H1 (cell line): ENCODE measurements at regions not wholly inside any gene's neighbourhood (a gene's known extent, or its start where the extent isn't known, plus 50 kb on each side); places are given as distances from the start of the nearest gene placed in this dataset.

Experiments used
- CTCF ChIA-PET: fragments of 300-600 bp; sonication (Branson Sonifier 250); formaldehyde crosslinking; loops from one replicate; lab custom pipeline; 2021; ENCODE audit not compliant: partially characterized antibody; lab: Charles Lee
- POLR2A ChIA-PET: fragments of 300-600 bp; sonication (Branson Sonifier 250); formaldehyde crosslinking; loops from one replicate; lab custom pipeline; 2021; ENCODE audit warnings: inconsistent platforms; ENCODE audit not compliant: partially characterized antibody; lab: Charles Lee
- DNase-seq, 2 experiments: peaks; one replicate each; pipeline versions ENCODE4 v3.0.0 to v3.0.0-alpha.2; 2010 to 2022; ENCODE audit warnings: low spot score in 2 of 2, low read depth in 1 of 2, mixed read lengths in 1 of 2
- FAIRE-seq: peaks from 2 replicates; lab custom pipeline; 2011; peaks lifted over from hg19 to GRCh38; lab: Jason Lieb, UNC
- H2AFZ ChIP-seq: 2 replicates; pipeline ENCODE4 v1.8.1; 2012; ENCODE audit warnings: low read length, inconsistent platforms
- H2AK5ac ChIP-seq: 2 replicates; pipeline ENCODE4 v1.6.1; 2013; ENCODE audit warnings: low read depth, low read length
- H2BK120ac ChIP-seq: replicated peaks from 2 replicates; pipeline ENCODE3; 2013; ENCODE audit warnings: low read depth, low read length, inconsistent platforms
- H2BK12ac ChIP-seq: 2 replicates; pipeline ENCODE4 v1.6.1; 2013; ENCODE audit warnings: low read depth, low read length
- H2BK15ac ChIP-seq: 2 replicates; pipeline ENCODE4 v1.6.1; 2013; ENCODE audit warnings: low read length
- H2BK20ac ChIP-seq: 2 replicates; pipeline ENCODE4 v1.6.1; 2013; ENCODE audit warnings: low read length
- H2BK5ac ChIP-seq: 2 replicates; pipeline ENCODE4 v1.6.1; 2013; ENCODE audit warnings: low read depth, low read length
- H3K14ac ChIP-seq: 2 replicates; pipeline ENCODE4 v1.6.1; 2013; ENCODE audit warnings: inconsistent platforms; ENCODE audit not compliant: insufficient read length
- H3K18ac ChIP-seq: 2 replicates; pipeline ENCODE4 v1.6.1; 2013; ENCODE audit warnings: low read length; ENCODE audit errors: extremely low read depth
- H3K23ac ChIP-seq: 2 replicates; pipeline ENCODE4 v1.6.1; 2013; ENCODE audit warnings: inconsistent platforms; ENCODE audit not compliant: insufficient read length
- H3K23me2 ChIP-seq: 2 replicates; pipeline ENCODE4 v1.6.1; 2013; ENCODE audit warnings: low read depth, low read length
- H3K27ac ChIP-seq: 2 replicates; pipeline ENCODE4 v1.6.1; 2011; ENCODE audit warnings: low read depth, low read length, inconsistent platforms
- H3K27me3 ChIP-seq, 4 experiments: replicated peaks in 1 of 4; 1 replicate in 1 of 4; 2 replicates in 3 of 4; pipeline versions ENCODE4 v1.6.1 to v1.8.1; 2011 to 2013; ENCODE audit warnings: low read length in 3 of 4, mild to moderate bottlenecking in 3 of 4, inconsistent platforms in 2 of 4, mixed read lengths in 2 of 4, moderate library complexity in 1 of 4; ENCODE audit not compliant: control insufficient read depth in 3 of 4, insufficient read depth in 3 of 4; ENCODE audit errors: extremely low read depth in 1 of 4
- H3K36me3 ChIP-seq, 4 experiments: 2 replicates each; pipeline versions ENCODE4 v1.6.1 to v1.8.1; 2011 to 2013; ENCODE audit warnings: mild to moderate bottlenecking in 4 of 4, low read length in 3 of 4, moderate library complexity in 2 of 4, control low read depth in 1 of 4, inconsistent platforms in 1 of 4; ENCODE audit not compliant: insufficient read depth in 4 of 4, control insufficient read depth in 2 of 4
- H3K4ac ChIP-seq: replicated peaks from 2 replicates; pipeline ENCODE3; 2013; ENCODE audit warnings: low read length, low read depth, mixed read lengths, inconsistent platforms; ENCODE audit not compliant: insufficient read length
- H3K4me1 ChIP-seq, 4 experiments: replicated peaks in 1 of 4; 1 replicate in 1 of 4; 2 replicates in 3 of 4; pipeline versions ENCODE4 v1.6.1 to v1.8.1; 2011 to 2013; ENCODE audit warnings: low read length in 3 of 4, inconsistent platforms in 2 of 4, mixed read lengths in 1 of 4; ENCODE audit not compliant: insufficient read depth in 4 of 4, control insufficient read depth in 3 of 4
- H3K4me2 ChIP-seq, 2 experiments: 2 replicates each; pipeline versions ENCODE4 v1.6.1 to v1.8.1; 2011 to 2013; ENCODE audit warnings: low read depth in 2 of 2, low read length in 2 of 2, control low read depth in 1 of 2, inconsistent platforms in 1 of 2, mild to moderate bottlenecking in 1 of 2; ENCODE audit not compliant: insufficient read depth in 1 of 2
- H3K4me3 ChIP-seq, 4 experiments: fragments of 200-600, 300-600 bp in 1 of 4; sonication (generic), shearing (Covaris generic), sonication (Bioruptor Twin) in 1 of 4; 2 replicates each; pipeline versions ENCODE4 v1.5.1 to v1.8.1; 2011 to 2016; ENCODE audit warnings: low read length in 4 of 4, low read depth in 3 of 4, control low read depth in 2 of 4, inconsistent platforms in 2 of 4, mild to moderate bottlenecking in 2 of 4, mixed read lengths in 1 of 4, moderate library complexity in 1 of 4; ENCODE audit not compliant: insufficient read depth in 2 of 4; ENCODE audit errors: extremely low read depth in 1 of 4
- H3K56ac ChIP-seq: replicated peaks from 2 replicates; pipeline ENCODE3; 2013; ENCODE audit warnings: low read depth, mild to moderate bottlenecking, mixed read lengths, low read length, inconsistent platforms; ENCODE audit not compliant: insufficient read length
- H3K79me1 ChIP-seq: 2 replicates; pipeline ENCODE4 v1.6.1; 2013; ENCODE audit warnings: low read depth, low read length, control low read depth
- H3K79me2 ChIP-seq, 2 experiments: 2 replicates each; pipeline versions ENCODE4 v1.6.1 to v1.8.1; 2012 to 2013; ENCODE audit warnings: low read length in 2 of 2, mild to moderate bottlenecking in 2 of 2, inconsistent platforms in 1 of 2; ENCODE audit not compliant: insufficient read depth in 2 of 2, control insufficient read depth in 1 of 2
- H3K9ac ChIP-seq, 4 experiments: replicated peaks in 1 of 4; 1 replicate in 1 of 4; 2 replicates in 3 of 4; pipeline versions ENCODE4 v1.6.1 to v1.8.1; 2011 to 2013; ENCODE audit warnings: low read depth in 3 of 4, low read length in 3 of 4, control low read depth in 2 of 4, mild to moderate bottlenecking in 2 of 4, moderate library complexity in 2 of 4, inconsistent platforms in 1 of 4; ENCODE audit errors: extremely low read depth in 1 of 4
- H3K9me3 ChIP-seq, 2 experiments: 2 replicates each; pipeline versions ENCODE4 v1.6.1 to v1.8.1; 2012 to 2013; ENCODE audit warnings: mild to moderate bottlenecking in 2 of 2, moderate library complexity in 2 of 2, control low read depth in 1 of 2, inconsistent platforms in 1 of 2, low read depth in 1 of 2, low read length in 1 of 2, mixed read lengths in 1 of 2; ENCODE audit not compliant: insufficient read depth in 2 of 2
- H4K20me1 ChIP-seq, 2 experiments: replicated peaks in 1 of 2; 2 replicates each; pipeline versions ENCODE3 to v1.8.1; 2011 to 2013; ENCODE audit warnings: inconsistent platforms in 2 of 2, low read length in 2 of 2, mild to moderate bottlenecking in 1 of 2; ENCODE audit not compliant: insufficient read depth in 2 of 2, control insufficient read depth in 1 of 2
- H4K5ac ChIP-seq: 2 replicates; pipeline ENCODE4 v1.6.1; 2013; ENCODE audit warnings: low read length, low read depth, mixed read lengths, inconsistent platforms; ENCODE audit not compliant: insufficient read length
- H4K8ac ChIP-seq: 2 replicates; pipeline ENCODE4 v1.8.0; 2013; ENCODE audit warnings: mild to moderate bottlenecking, moderate library complexity, low read length, inconsistent platforms; ENCODE audit not compliant: insufficient read depth; ENCODE audit errors: extremely low read depth
- H4K91ac ChIP-seq: replicated peaks from 2 replicates; pipeline ENCODE3; 2013; ENCODE audit warnings: low read length, mixed read lengths, inconsistent platforms; ENCODE audit not compliant: insufficient read length
- WGBS, 2 experiments: shearing (Covaris generic) in 1 of 2; methylation state at CpG; one replicate each; pipeline versions ENCODE4 v1.1.6 to v1.1.7; 2013 to 2015; ENCODE audit warnings: low lambda C conversion rate in 2 of 2, mixed read lengths in 2 of 2, inconsistent platforms in 1 of 2, low coverage in 1 of 2, missing lambda C conversion rate in 1 of 2; ENCODE audit not compliant: insufficient replicate concordance in 2 of 2, insufficient coverage in 1 of 2, insufficient read length in 1 of 2; ENCODE audit errors: extremely low coverage in 1 of 2, missing lambda C conversion rate in 1 of 2; 5-methylcytosine and 5-hydroxymethylcytosine counted together
- TF ChIP-seq, protein P1 (sequence below): IDR thresholded peaks from 2 replicates; pipeline ENCODE4 v1.6.1; 2012; ENCODE audit warnings: low read length, inconsistent platforms

DNA sequence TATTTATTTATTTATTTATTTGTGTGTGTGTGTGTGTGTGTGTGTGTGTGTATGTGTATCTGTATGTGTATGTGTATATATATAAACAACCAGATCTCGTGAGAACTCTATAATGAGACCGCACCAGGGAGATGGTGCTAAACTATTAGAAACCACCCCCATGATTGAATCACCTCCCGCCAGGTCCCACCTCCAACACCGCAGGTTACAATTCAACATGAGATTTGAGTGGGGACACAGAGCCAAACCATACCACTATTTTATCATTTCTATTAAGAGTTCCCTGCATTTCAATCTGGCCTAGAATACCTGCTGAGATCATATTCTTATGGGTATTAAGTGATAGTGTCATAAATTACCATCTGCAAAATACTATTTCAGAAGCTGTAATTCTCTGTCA, 243.8 kb upstream of the PLEKHG7 start:
- no peaks in the 10 kb centered on the region for H3K79me1 ChIP-seq
- no peak overlapping the region for H3K56ac ChIP-seq
- H2BK5ac ChIP-seq = no peak overlapping the region
- no peak overlapping the region for H3K9ac ChIP-seq
- 91% methylated on average over 4 of the region's 4 CpGs; no CpG with 5 or more reads in 1 of the 2 experiments for WGBS, 2 experiments
- H3K27me3 ChIP-seq = no peaks in the 10 kb centered on the region
- DNase-seq = no peak
- H3K18ac ChIP-seq = no peak overlapping the region; the same call in 1 of the 2 replicates
- H3K14ac ChIP-seq = no peak overlapping the region
- H3K23me2 ChIP-seq = no peaks in the 10 kb centered on the region
- no peak overlapping the region for H3K27ac ChIP-seq
- no peak overlapping the region for H3K23ac ChIP-seq
- ChIA-PET CTCF (no interaction called here), POLR2A (no interaction called here)
- no peak overlapping the region for H3K4me2 ChIP-seq
- H2AK5ac ChIP-seq = no peak overlapping the region
- H3K36me3 ChIP-seq = no peaks in the 10 kb centered on the region
- H3K4ac ChIP-seq = no peak overlapping the region
- TF ChIP-seq, protein P1, sequence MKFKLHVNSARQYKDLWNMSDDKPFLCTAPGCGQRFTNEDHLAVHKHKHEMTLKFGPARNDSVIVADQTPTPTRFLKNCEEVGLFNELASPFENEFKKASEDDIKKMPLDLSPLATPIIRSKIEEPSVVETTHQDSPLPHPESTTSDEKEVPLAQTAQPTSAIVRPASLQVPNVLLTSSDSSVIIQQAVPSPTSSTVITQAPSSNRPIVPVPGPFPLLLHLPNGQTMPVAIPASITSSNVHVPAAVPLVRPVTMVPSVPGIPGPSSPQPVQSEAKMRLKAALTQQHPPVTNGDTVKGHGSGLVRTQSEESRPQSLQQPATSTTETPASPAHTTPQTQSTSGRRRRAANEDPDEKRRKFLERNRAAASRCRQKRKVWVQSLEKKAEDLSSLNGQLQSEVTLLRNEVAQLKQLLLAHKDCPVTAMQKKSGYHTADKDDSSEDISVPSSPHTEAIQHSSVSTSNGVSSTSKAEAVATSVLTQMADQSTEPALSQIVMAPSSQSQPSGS = no peak
- no peak overlapping the region for H2AFZ ChIP-seq
- no peak overlapping the region for H4K5ac ChIP-seq
- no peak overlapping the region for H2BK20ac ChIP-seq
- H4K20me1 ChIP-seq = no peaks in the 10 kb centered on the region
- H2BK120ac ChIP-seq = no peak overlapping the region
- no peak overlapping the region for H4K91ac ChIP-seq
- H3K9me3 ChIP-seq = 0 out of 4 replicates have a peak, but pooled peaks cover 0 to 5% of the 10 kb centered on the region in 2 experiments
- H4K8ac ChIP-seq = no peak overlapping the region
- no peak overlapping the region for H2BK15ac ChIP-seq
- H3K4me3 ChIP-seq = no peak overlapping the region
- FAIRE-seq = no peak
- no peaks in the 10 kb centered on the region for H3K4me1 ChIP-seq
- no peaks in the 10 kb centered on the region for H3K79me2 ChIP-seq
- no peak overlapping the region for H2BK12ac ChIP-seq
